ENCODE measurements at regions not wholly inside any gene's neighbourhood (a gene's known extent, or its start where the extent isn't known, plus 50 kb on each side); places are given as distances from the start of the nearest gene placed in this dataset.

- no peak overlapping the region for H3K4me3 ChIP-seq (ENCODE audit: low read depth, low read length)
- ChIA-PET CTCF (no interaction called here), POLR2A (no interaction called here)
- Mint-ChIP-seq H3K9me3 (ENCODE audit: unreplicated experiment) (no peaks in the 10 kb centered on the region), H3K27ac (ENCODE audit: unreplicated experiment) (no peak overlapping the region), H3K36me3 (ENCODE audit: insufficient read depth, unreplicated experiment) (no peaks in the 10 kb centered on the region), H3K4me1 (ENCODE audit: low read depth, unreplicated experiment) (no peaks in the 10 kb centered on the region), H3K4me3 (ENCODE audit: unreplicated experiment) (no peak overlapping the region), H3K27me3 (ENCODE audit: insufficient read depth, unreplicated experiment) (no peaks in the 10 kb centered on the region)
- DNase-seq = no peak
- no peaks in the 10 kb centered on the region for H3K9me3 ChIP-seq
- TF ChIP-seq CTCF (IDR thresholded peaks at IDR 0.05; ENCODE audit: insufficient read depth in 1 of 2, low read depth in 1 of 2, low read length in 1 of 2, severe bottlenecking in 1 of 2, unreplicated experiment in 1 of 2) = no peak
- intact Hi-C loops (cut with micrococcal nuclease; ENCODE audit: unreplicated experiment) = no loop called here
- no peaks in the 10 kb centered on the region for H3K27me3 ChIP-seq (replicated peaks; ENCODE audit: control insufficient read depth, insufficient read depth, low read length)
- no peaks in the 10 kb centered on the region for H3K36me3 ChIP-seq (ENCODE audit: control insufficient read depth, insufficient read depth, low read length)
- BruUV-seq (replicated peaks) = no TSS peak
- no peaks in the 10 kb centered on the region for H3K4me1 ChIP-seq
These were observed 932.0 kb downstream of the C4orf33 start for GRCh38 chr4:130027973-130028372.

- intact Hi-C loops (cut with micrococcal nuclease; ENCODE audit: unreplicated experiment) = no loop called here
- ChIA-PET POLR2A (no interaction called here), CTCF (no interaction called here)
- no peak overlapping the region for H3K4me3 ChIP-seq (ENCODE audit: low read depth, low read length)
- H3K4me1 Mint-ChIP-seq (ENCODE audit: low read depth, unreplicated experiment) = no peaks in the 10 kb centered on the region
- H3K9me3 ChIP-seq = no peaks in the 10 kb centered on the region
- DNase-seq = no peak
- no peaks in the 10 kb centered on the region for H3K4me1 ChIP-seq
- H3K27me3 Mint-ChIP-seq (ENCODE audit: insufficient read depth, unreplicated experiment) = no peaks in the 10 kb centered on the region
- H3K36me3 Mint-ChIP-seq (ENCODE audit: insufficient read depth, unreplicated experiment) = no peaks in the 10 kb centered on the region
- H3K27me3 ChIP-seq (replicated peaks; ENCODE audit: control insufficient read depth, insufficient read depth, low read length) = no peaks in the 10 kb centered on the region
- H3K9me3 Mint-ChIP-seq (ENCODE audit: unreplicated experiment) = no peaks in the 10 kb centered on the region
- no peaks in the 10 kb centered on the region for H3K36me3 ChIP-seq (ENCODE audit: control insufficient read depth, insufficient read depth, low read length)
- BruUV-seq (replicated peaks) = no TSS peak
- no peak overlapping the region for H3K4me3 Mint-ChIP-seq (ENCODE audit: unreplicated experiment)
- no peak overlapping the region for H3K27ac Mint-ChIP-seq (ENCODE audit: unreplicated experiment)
- no peak for TF ChIP-seq CTCF (IDR thresholded peaks at IDR 0.05; ENCODE audit: insufficient read depth in 1 of 2, low read depth in 1 of 2, low read length in 1 of 2, severe bottlenecking in 1 of 2, unreplicated experiment in 1 of 2)
These were observed 932.6 kb downstream of the C4orf33 start for GRCh38 chr4:130028552-130028951.

GRCh38 chr4:130029442-130029841 lies 933.5 kb downstream of the C4orf33 start:
- BruUV-seq (replicated peaks) = no TSS peak
- Histone ChIP-seq H3K9me3 (no peaks in the 10 kb centered on the region), H3K4me3 (ENCODE audit: low read depth, low read length) (no peak overlapping the region), H3K27me3 (replicated peaks; ENCODE audit: control insufficient read depth, insufficient read depth, low read length) (no peaks in the 10 kb centered on the region), H3K4me1 (no peaks in the 10 kb centered on the region), H3K36me3 (ENCODE audit: control insufficient read depth, insufficient read depth, low read length) (no peaks in the 10 kb centered on the region)
- Mint-ChIP-seq H3K27me3 (ENCODE audit: insufficient read depth, unreplicated experiment) (no peaks in the 10 kb centered on the region), H3K36me3 (ENCODE audit: insufficient read depth, unreplicated experiment) (no peaks in the 10 kb centered on the region), H3K27ac (ENCODE audit: unreplicated experiment) (no peak overlapping the region), H3K9me3 (ENCODE audit: unreplicated experiment) (no peaks in the 10 kb centered on the region), H3K4me3 (ENCODE audit: unreplicated experiment) (no peak overlapping the region), H3K4me1 (ENCODE audit: low read depth, unreplicated experiment) (no peaks in the 10 kb centered on the region)
- no peak for TF ChIP-seq CTCF (IDR thresholded peaks at IDR 0.05; ENCODE audit: insufficient read depth in 1 of 2, low read depth in 1 of 2, low read length in 1 of 2, severe bottlenecking in 1 of 2, unreplicated experiment in 1 of 2)
- intact Hi-C loops (cut with micrococcal nuclease; ENCODE audit: unreplicated experiment) = no loop called here
- ChIA-PET CTCF (no interaction called here), POLR2A (no interaction called here)
- no peak for DNase-seq

Measured in Caco-2 (cell line).